Fibroblast of villous mesenchyme (primary cell): ENCODE measurements at regions not wholly inside any gene's neighbourhood (a gene's known extent, or its start where the extent isn't known, plus 50 kb on each side); places are given as distances from the start of the nearest gene placed in this dataset.

Experiments used
- DNase-seq: peaks from one replicate; pipeline ENCODE4 v3.0.0-alpha.2; 2010; ENCODE audit warnings: low read depth
- H3K4me3 ChIP-seq: 2 replicates; pipeline ENCODE4 v1.5.1; 2011; ENCODE audit warnings: low read depth, mild to moderate bottlenecking, low read length
- CTCF ChIP-seq: IDR thresholded peaks from 2 replicates; pipeline ENCODE4 v1.5.1; 2012; ENCODE audit warnings: low read depth, mild to moderate bottlenecking, low read length; ENCODE audit not compliant: insufficient read depth

DNA sequence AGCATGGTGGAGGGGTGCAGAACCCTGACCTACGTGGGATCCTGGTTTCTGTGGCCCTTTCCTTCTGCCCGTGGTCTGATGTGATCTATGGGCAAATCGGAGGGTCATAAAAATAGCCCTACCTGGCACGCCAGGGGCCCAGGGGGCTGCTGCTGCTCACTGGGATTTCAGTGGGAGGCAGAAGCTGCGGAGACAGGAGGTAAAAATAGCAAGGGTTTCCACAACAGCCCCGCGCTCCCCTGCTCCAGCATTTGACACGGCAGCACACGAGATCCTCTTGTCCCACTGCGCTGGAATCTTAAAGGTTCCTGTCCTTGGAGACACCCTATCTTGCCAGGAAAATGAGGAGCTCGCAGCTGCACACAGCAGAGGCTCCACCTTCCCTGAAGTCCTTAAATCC lies 321.2 kb downstream of the CTTN start:
- DNase-seq = no peak
- no peak overlapping the region for H3K4me3 ChIP-seq
- TF ChIP-seq CTCF = no peak

DNA sequence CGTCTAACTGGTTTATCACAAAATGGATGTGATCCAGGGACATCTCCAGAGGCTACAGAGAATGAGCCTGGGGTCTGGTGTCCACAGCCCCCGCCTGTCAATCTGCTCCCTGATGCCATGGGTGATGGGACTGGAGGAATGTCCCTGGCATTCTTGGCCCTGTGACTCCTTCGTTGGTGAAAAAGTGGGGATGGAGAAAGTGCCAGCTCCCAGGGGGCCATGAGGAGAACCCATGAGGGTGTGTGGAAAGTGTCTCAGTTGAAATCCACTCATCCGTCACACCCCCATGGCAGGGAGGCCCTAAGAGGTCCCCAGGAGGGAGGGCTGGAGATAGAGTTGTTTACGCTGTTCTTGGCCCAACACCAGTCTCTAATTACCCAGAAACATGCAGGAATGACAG lies 322.0 kb downstream of the CTTN start:
- DNase-seq = no peak
- TF ChIP-seq CTCF = no peak
- no peak overlapping the region for H3K4me3 ChIP-seq

DNA sequence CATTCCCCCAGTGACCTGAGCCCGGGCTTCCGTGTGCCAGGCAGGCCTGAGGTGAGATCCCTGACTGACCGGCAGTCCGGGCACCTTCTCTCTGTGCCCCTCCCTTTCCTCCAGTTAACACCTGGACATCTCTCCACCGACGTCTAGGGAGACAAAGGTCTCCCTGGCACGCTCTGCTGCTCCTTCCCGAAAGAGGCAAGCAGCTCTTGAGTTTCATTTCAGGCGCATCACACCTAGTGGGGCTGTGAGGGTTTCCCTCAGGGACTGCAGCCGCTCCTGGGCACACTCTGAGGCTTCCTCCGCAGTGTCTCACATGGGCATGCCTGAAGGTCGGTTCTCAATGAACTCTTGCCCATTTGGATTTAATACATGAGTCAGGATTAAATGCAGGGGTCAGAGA lies 322.7 kb downstream of the CTTN start:
- no peak overlapping the region for H3K4me3 ChIP-seq
- DNase-seq = no peak
- TF ChIP-seq CTCF = no peak

- no peak for DNase-seq
Observed at GRCh38 chr11:70725278-70725677, 326.9 kb downstream of the CTTN start.

GRCh38 chr11:70725739-70726138 lies 327.4 kb downstream of the CTTN start:
- no peak overlapping the region for H3K4me3 ChIP-seq
- no peak for TF ChIP-seq CTCF
- DNase-seq = no peak

More at GRCh38 chr11:70725278-70725677, 326.9 kb downstream of the CTTN start:
- H3K4me3 ChIP-seq = no peak overlapping the region
- TF ChIP-seq CTCF = no peak

DNA sequence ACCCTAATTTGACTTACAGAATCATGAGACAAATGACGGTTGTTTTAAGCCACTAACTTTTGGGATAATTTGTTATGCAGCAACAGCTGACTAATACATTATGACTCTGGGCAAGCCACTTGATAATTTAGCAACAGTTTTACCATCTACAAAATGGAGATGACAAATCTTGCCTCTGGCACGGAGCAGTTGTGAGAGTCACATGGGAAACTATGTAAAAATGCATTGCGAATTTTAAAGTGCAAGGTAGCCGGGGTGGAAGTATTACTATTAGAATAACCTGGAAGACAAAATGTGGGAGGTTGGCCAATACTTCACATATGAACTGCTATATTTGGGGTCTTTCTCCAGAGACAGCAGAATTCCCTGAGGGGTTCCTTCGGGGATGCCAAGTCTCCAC lies 328.7 kb downstream of the CTTN start:
- no peak for TF ChIP-seq CTCF
- DNase-seq = no peak

GRCh38 chr11:70727899-70728620 lies 329.7 kb downstream of the CTTN start:
- no peak for TF ChIP-seq CTCF
- no peak for DNase-seq
- H3K4me3 ChIP-seq = no peak overlapping the region

More for the DNA sequence above, 328.7 kb downstream of the CTTN start:
- no peak overlapping the region for H3K4me3 ChIP-seq
